ENCODE measurements at regions not wholly inside any gene's neighbourhood (a gene's known extent, or its start where the extent isn't known, plus 50 kb on each side); places are given as distances from the start of the nearest gene placed in this dataset.

GRCh38 chr6:92243315-92243714, 1176.0 kb downstream of the EPHA7 start:
- no peaks in the 10 kb centered on the region for H3K79me1 ChIP-seq (ENCODE audit: insufficient read depth, low read depth, low read length, poor library complexity, severe bottlenecking)
- no peak overlapping the region for H3K9ac ChIP-seq (ENCODE audit: extremely low read depth, insufficient read length, low read length)
- no peak overlapping the region for H2BK120ac ChIP-seq (ENCODE audit: low read depth, low read length, poor library complexity, severe bottlenecking)
- no peak overlapping the region for H3T11ph ChIP-seq (ENCODE audit: low read length)
- no peak for TF ChIP-seq CTCF (conservative IDR thresholded peaks at IDR 0.05)
- H4K91ac ChIP-seq (ENCODE audit: insufficient read length, low read depth, low read length) = no peak overlapping the region
- H3K23ac ChIP-seq (ENCODE audit: insufficient read length, low read depth, low read length) = no peak overlapping the region
- H2BK12ac ChIP-seq (ENCODE audit: insufficient read length, low read depth, low read length) = no peak overlapping the region
- H4K8ac ChIP-seq (replicated peaks; ENCODE audit: insufficient read length, low read depth, low read length) = no peak overlapping the region
- WGBS (ENCODE audit: extremely low coverage, insufficient read length, low lambda C conversion rate) = no CpG with 5 or more reads among the region's 3 CpGs
- H3K4me1 ChIP-seq (ENCODE audit: insufficient read depth, low read length) = no peaks in the 10 kb centered on the region
- no peak overlapping the region for H3K4ac ChIP-seq (ENCODE audit: low read depth, low read length)
- no peaks in the 10 kb centered on the region for H3K4me1 Mint-ChIP-seq
- H4K20me1 ChIP-seq (ENCODE audit: control insufficient read depth, insufficient read depth, insufficient read length) = no peaks in the 10 kb centered on the region
- no peak overlapping the region for H3K14ac ChIP-seq (ENCODE audit: insufficient read depth, low read length)
- H3K4me2 ChIP-seq (ENCODE audit: insufficient read depth, insufficient read length, low read length) = no peak overlapping the region
- H2BK5ac ChIP-seq (ENCODE audit: insufficient read length, low read length) = no peak overlapping the region
- no peak overlapping the region for H3K27ac ChIP-seq (ENCODE audit: insufficient read length, low read depth, low read length)
- H3K18ac ChIP-seq (ENCODE audit: insufficient read length, low read depth, low read length) = no peak overlapping the region
- H3K27me3 ChIP-seq (ENCODE audit: insufficient read depth, low read length) = no peaks in the 10 kb centered on the region
- no peak overlapping the region for H3K27ac Mint-ChIP-seq
- no peaks in the 10 kb centered on the region for H3K27me3 Mint-ChIP-seq (ENCODE audit: low read depth)
- no peak overlapping the region for H2BK20ac ChIP-seq (ENCODE audit: low read depth, low read length, poor library complexity, severe bottlenecking)
- no peak overlapping the region for H2BK15ac ChIP-seq (ENCODE audit: low read depth, low read length)
- H3K56ac ChIP-seq (ENCODE audit: insufficient read length, low read depth, low read length) = no peak overlapping the region
- H3K4me3 Mint-ChIP-seq = no peak overlapping the region
- no peak overlapping the region for H2AFZ ChIP-seq (ENCODE audit: low read length)
- no peak overlapping the region for H2AK5ac ChIP-seq (ENCODE audit: insufficient read length, low read length)
- no peaks in the 10 kb centered on the region for H3K36me3 Mint-ChIP-seq (ENCODE audit: insufficient read depth in 1 of 3, low read depth in 3 of 3)
- H4K5ac ChIP-seq (ENCODE audit: insufficient read length, low read depth, low read length) = no peak overlapping the region
- H3K23me2 ChIP-seq (ENCODE audit: insufficient read length, low read depth, low read length, poor library complexity, severe bottlenecking) = no peaks in the 10 kb centered on the region
- no peaks in the 10 kb centered on the region for H3K9me3 Mint-ChIP-seq
- H3K9me3 ChIP-seq (ENCODE audit: control insufficient read depth, low read depth, low read length) = no peaks in the 10 kb centered on the region
- H3K79me2 ChIP-seq (ENCODE audit: insufficient read depth, low read length) = no peaks in the 10 kb centered on the region
- no peak for DNase-seq

All from H9 (cell line).